Naive B cell (primary cell): ENCODE measurements at regions not wholly inside any gene's neighbourhood (a gene's known extent, or its start where the extent isn't known, plus 50 kb on each side); places are given as distances from the start of the nearest gene placed in this dataset.

Experiments used
- ATAC-seq, 2 donors: fragments of 150-1000 bp; cut with Tn5 transposase; 2 replicates each; pipeline ENCODE4 v1.10.0; 2021; ENCODE audit warnings: low read depth in 2 of 2, mild to moderate bottlenecking in 2 of 2, moderate library complexity in 2 of 2
- DNase-seq: peaks from one replicate; pipeline ENCODE4 v3.0.0; 2022
- H3K27ac Mint-ChIP-seq, 6 donors: one replicate each; pipeline ENCODE4 v1.8.0; 2020 to 2022; ENCODE audit warnings: mild to moderate bottlenecking in 6 of 6, mixed read lengths in 6 of 6, moderate library complexity in 5 of 6, inconsistent platforms in 2 of 6
- H3K27me3 Mint-ChIP-seq, 3 donors: one replicate each; pipeline ENCODE4 v1.8.0; 2021 to 2022; ENCODE audit warnings: mixed read lengths in 3 of 3, mild to moderate bottlenecking in 1 of 3
- H3K36me3 Mint-ChIP-seq, 2 donors: one replicate each; pipeline ENCODE4 v1.8.0; 2020 to 2022; ENCODE audit warnings: mixed read lengths in 2 of 2, inconsistent platforms in 1 of 2, mild to moderate bottlenecking in 1 of 2
- H3K4me1 Mint-ChIP-seq, 3 donors: one replicate each; pipeline ENCODE4 v1.8.0; 2020 to 2022; ENCODE audit warnings: mixed read lengths in 3 of 3, inconsistent platforms in 1 of 3, mild to moderate bottlenecking in 1 of 3, moderate library complexity in 1 of 3
- H3K4me3 Mint-ChIP-seq, 8 donors: one replicate each; pipeline ENCODE4 v1.8.0; 2020 to 2022; ENCODE audit warnings: mild to moderate bottlenecking in 8 of 8, mixed read lengths in 8 of 8, moderate library complexity in 8 of 8, inconsistent platforms in 2 of 8
- H3K9me3 Mint-ChIP-seq, 7 donors: one replicate each; pipeline ENCODE4 v1.8.0; 2020 to 2022; ENCODE audit warnings: mixed read lengths in 7 of 7, mild to moderate bottlenecking in 5 of 7, inconsistent platforms in 2 of 7, moderate library complexity in 1 of 7

GRCh38 chr21:20545454-20545853 lies 452.8 kb upstream of the NCAM2 start:
- ATAC-seq, result no peak
- no peak overlapping the region for H3K27ac Mint-ChIP-seq
- H3K36me3 Mint-ChIP-seq, result no peaks in the 10 kb centered on the region
- no peaks in the 10 kb centered on the region for H3K27me3 Mint-ChIP-seq
- no peak overlapping the region for H3K4me3 Mint-ChIP-seq
- H3K9me3 Mint-ChIP-seq, result peaks cover 0 to 6% (median 0%) of the 10 kb centered on the region in 7 donors
- H3K4me1 Mint-ChIP-seq, result no peaks in the 10 kb centered on the region
- DNase-seq, result no peak

GRCh38 chr21:20551939-20552338 lies 446.3 kb upstream of the NCAM2 start:
- peaks cover 0 to 3% (median 0%) of the 10 kb centered on the region in 7 donors for H3K9me3 Mint-ChIP-seq
- H3K27ac Mint-ChIP-seq, result no peak overlapping the region
- DNase-seq, result no peak
- H3K36me3 Mint-ChIP-seq, result no peaks in the 10 kb centered on the region
- H3K27me3 Mint-ChIP-seq, result no peaks in the 10 kb centered on the region
- H3K4me3 Mint-ChIP-seq, result no peak overlapping the region
- H3K4me1 Mint-ChIP-seq, result no peaks in the 10 kb centered on the region
- ATAC-seq, result no peak

GRCh38 chr21:20554785-20555184 lies 443.4 kb upstream of the NCAM2 start:
- ATAC-seq (no peak), DNase-seq (no peak)
- no peaks in the 10 kb centered on the region for H3K9me3 Mint-ChIP-seq
- no peaks in the 10 kb centered on the region for H3K4me1 Mint-ChIP-seq
- H3K27ac Mint-ChIP-seq, result no peak overlapping the region
- no peaks in the 10 kb centered on the region for H3K27me3 Mint-ChIP-seq
- H3K36me3 Mint-ChIP-seq, result no peaks in the 10 kb centered on the region
- H3K4me3 Mint-ChIP-seq, result no peak overlapping the region

GRCh38 chr21:20570824-20571232 lies 427.4 kb upstream of the NCAM2 start:
- peaks cover 0 to 9% (median 0%) of the 10 kb centered on the region in 7 donors for H3K9me3 Mint-ChIP-seq
- ATAC-seq, result no peak
- no peaks in the 10 kb centered on the region for H3K27me3 Mint-ChIP-seq
- no peaks in the 10 kb centered on the region for H3K36me3 Mint-ChIP-seq
- no peak overlapping the region for H3K4me3 Mint-ChIP-seq
- H3K27ac Mint-ChIP-seq, result no peak overlapping the region
- no peaks in the 10 kb centered on the region for H3K4me1 Mint-ChIP-seq
- no peak for DNase-seq

GRCh38 chr21:20572582-20572981 lies 425.6 kb upstream of the NCAM2 start:
- Mint-ChIP-seq H3K27ac (no peak overlapping the region), H3K9me3 (peaks cover 0 to 9% (median 0%) of the 10 kb centered on the region in 7 donors), H3K27me3 (no peaks in the 10 kb centered on the region), H3K4me3 (no peak overlapping the region), H3K4me1 (no peaks in the 10 kb centered on the region), H3K36me3 (no peaks in the 10 kb centered on the region)
- DNase-seq (no peak), ATAC-seq (no peak)

GRCh38 chr21:20581361-20581760 lies 416.8 kb upstream of the NCAM2 start:
- DNase-seq (no peak), ATAC-seq (no peak)
- Mint-ChIP-seq H3K27me3 (no peaks in the 10 kb centered on the region), H3K36me3 (no peaks in the 10 kb centered on the region), H3K4me1 (no peaks in the 10 kb centered on the region), H3K4me3 (no peak overlapping the region), H3K9me3 (peaks cover 0 to 4% (median 0%) of the 10 kb centered on the region in 7 donors), H3K27ac (no peak overlapping the region)

GRCh38 chr21:20591284-20591683 lies 406.9 kb upstream of the NCAM2 start:
- peaks cover 0 to 12% (median 8%) of the 10 kb centered on the region in 7 donors for H3K9me3 Mint-ChIP-seq
- no peak overlapping the region for H3K4me3 Mint-ChIP-seq
- H3K27ac Mint-ChIP-seq, result no peak overlapping the region
- DNase-seq (no peak), ATAC-seq (no peak)
- H3K36me3 Mint-ChIP-seq, result no peaks in the 10 kb centered on the region
- H3K27me3 Mint-ChIP-seq, result no peaks in the 10 kb centered on the region
- no peaks in the 10 kb centered on the region for H3K4me1 Mint-ChIP-seq

GRCh38 chr21:20592463-20592862 lies 405.7 kb upstream of the NCAM2 start:
- Mint-ChIP-seq H3K4me3 (no peak overlapping the region), H3K36me3 (no peaks in the 10 kb centered on the region), H3K4me1 (no peaks in the 10 kb centered on the region), H3K9me3 (peaks cover 0 to 12% (median 8%) of the 10 kb centered on the region in 7 donors), H3K27ac (no peak overlapping the region), H3K27me3 (no peaks in the 10 kb centered on the region)
- ATAC-seq, result no peak
- no peak for DNase-seq

- H3K9me3 Mint-ChIP-seq, result peaks cover 0 to 10% (median 6%) of the 10 kb centered on the region in 7 donors
- no peak for DNase-seq
- no peak overlapping the region for H3K27ac Mint-ChIP-seq
- no peak for ATAC-seq
- H3K4me3 Mint-ChIP-seq, result no peak overlapping the region
- no peaks in the 10 kb centered on the region for H3K4me1 Mint-ChIP-seq
- no peaks in the 10 kb centered on the region for H3K27me3 Mint-ChIP-seq
- no peaks in the 10 kb centered on the region for H3K36me3 Mint-ChIP-seq
Observed at GRCh38 chr21:20603236-20603635, 395.0 kb upstream of the NCAM2 start.

- H3K36me3 Mint-ChIP-seq, result no peaks in the 10 kb centered on the region
- no peak for ATAC-seq
- no peaks in the 10 kb centered on the region for H3K4me1 Mint-ChIP-seq
- H3K9me3 Mint-ChIP-seq, result peaks cover under 1 to 12% (median 6%) of the 10 kb centered on the region in 7 donors
- no peak overlapping the region for H3K27ac Mint-ChIP-seq
- H3K27me3 Mint-ChIP-seq, result no peaks in the 10 kb centered on the region
- DNase-seq, result no peak
- no peak overlapping the region for H3K4me3 Mint-ChIP-seq
Observed at GRCh38 chr21:20611008-20611407, 387.2 kb upstream of the NCAM2 start.

- Mint-ChIP-seq H3K9me3 (peaks cover 0 to 11% (median 4%) of the 10 kb centered on the region in 7 donors), H3K27me3 (no peaks in the 10 kb centered on the region), H3K4me1 (no peaks in the 10 kb centered on the region), H3K27ac (no peak overlapping the region), H3K36me3 (no peaks in the 10 kb centered on the region), H3K4me3 (no peak overlapping the region)
- ATAC-seq, result no peak
- DNase-seq, result no peak
Observed at GRCh38 chr21:20613654-20614053, 384.6 kb upstream of the NCAM2 start.

GRCh38 chr21:20617130-20617529 lies 381.1 kb upstream of the NCAM2 start:
- Mint-ChIP-seq H3K9me3 (peaks cover 0 to 9% (median 1%) of the 10 kb centered on the region in 7 donors), H3K27ac (no peak overlapping the region), H3K27me3 (no peaks in the 10 kb centered on the region), H3K36me3 (no peaks in the 10 kb centered on the region), H3K4me3 (no peak overlapping the region), H3K4me1 (no peaks in the 10 kb centered on the region)
- DNase-seq, result no peak
- ATAC-seq, result no peak

GRCh38 chr21:20618878-20619277 lies 379.3 kb upstream of the NCAM2 start:
- H3K4me3 Mint-ChIP-seq, result no peak overlapping the region
- H3K27me3 Mint-ChIP-seq, result no peaks in the 10 kb centered on the region
- peaks cover 0 to 14% (median 7%) of the 10 kb centered on the region in 7 donors for H3K9me3 Mint-ChIP-seq
- DNase-seq (no peak), ATAC-seq (no peak)
- no peak overlapping the region for H3K27ac Mint-ChIP-seq
- H3K4me1 Mint-ChIP-seq, result no peaks in the 10 kb centered on the region
- no peaks in the 10 kb centered on the region for H3K36me3 Mint-ChIP-seq

GRCh38 chr21:20627594-20627993 lies 370.6 kb upstream of the NCAM2 start:
- no peaks in the 10 kb centered on the region for H3K27me3 Mint-ChIP-seq
- no peak for ATAC-seq
- no peak overlapping the region for H3K4me3 Mint-ChIP-seq
- no peaks in the 10 kb centered on the region for H3K36me3 Mint-ChIP-seq
- no peak for DNase-seq
- no peaks in the 10 kb centered on the region for H3K4me1 Mint-ChIP-seq
- H3K9me3 Mint-ChIP-seq, result peaks cover 0 to 12% (median 9%) of the 10 kb centered on the region in 7 donors
- no peak overlapping the region for H3K27ac Mint-ChIP-seq

GRCh38 chr21:20631633-20632032 lies 366.6 kb upstream of the NCAM2 start:
- H3K36me3 Mint-ChIP-seq, result no peaks in the 10 kb centered on the region
- no peak overlapping the region for H3K27ac Mint-ChIP-seq
- H3K4me1 Mint-ChIP-seq, result no peaks in the 10 kb centered on the region
- H3K27me3 Mint-ChIP-seq, result no peaks in the 10 kb centered on the region
- DNase-seq, result no peak
- H3K4me3 Mint-ChIP-seq, result no peak overlapping the region
- H3K9me3 Mint-ChIP-seq, result peaks cover 0 to 5% (median 0%) of the 10 kb centered on the region in 7 donors
- ATAC-seq, result no peak
